Activated CD8-positive, alpha-beta memory T cell treated with anti-CD3 and anti-CD28 coated beads for 24 hours (primary cell): ENCODE measurements at regions not wholly inside any gene's neighbourhood (a gene's known extent, or its start where the extent isn't known, plus 50 kb on each side); places are given as distances from the start of the nearest gene placed in this dataset.

Experiments used
- DNase-seq: peaks from one replicate; pipeline ENCODE4 v3.0.0-alpha.2; 2020

GRCh38 chr11:80532633-80533232 lies 1091.9 kb upstream of the TENM4 start:
- no peak for DNase-seq

- no peak for DNase-seq
Observed at GRCh38 chr11:80529726-80530125, 1088.9 kb upstream of the TENM4 start.

- no peak for DNase-seq
Observed at GRCh38 chr11:80525663-80526405, 1085.0 kb upstream of the TENM4 start.

DNA sequence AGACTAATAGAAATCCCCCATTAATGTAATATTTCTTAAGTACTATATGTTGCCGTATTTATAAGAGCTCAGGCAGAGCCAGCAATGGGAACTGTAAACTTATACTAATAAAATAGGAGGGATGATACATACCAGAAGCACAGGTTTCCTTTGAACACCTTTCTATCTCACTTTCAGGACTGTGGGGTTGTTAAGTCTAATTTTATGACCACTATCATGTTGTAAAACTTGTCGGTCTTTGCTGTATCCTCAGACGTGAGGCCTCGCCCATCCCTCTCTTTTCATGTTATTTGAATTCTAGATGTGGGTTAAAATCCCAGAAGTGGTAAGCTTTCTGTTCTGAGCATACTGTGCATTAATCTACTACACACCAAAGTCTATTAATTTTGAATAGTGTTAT lies 1083.5 kb upstream of the TENM4 start:
- DNase-seq: no peak

DNA sequence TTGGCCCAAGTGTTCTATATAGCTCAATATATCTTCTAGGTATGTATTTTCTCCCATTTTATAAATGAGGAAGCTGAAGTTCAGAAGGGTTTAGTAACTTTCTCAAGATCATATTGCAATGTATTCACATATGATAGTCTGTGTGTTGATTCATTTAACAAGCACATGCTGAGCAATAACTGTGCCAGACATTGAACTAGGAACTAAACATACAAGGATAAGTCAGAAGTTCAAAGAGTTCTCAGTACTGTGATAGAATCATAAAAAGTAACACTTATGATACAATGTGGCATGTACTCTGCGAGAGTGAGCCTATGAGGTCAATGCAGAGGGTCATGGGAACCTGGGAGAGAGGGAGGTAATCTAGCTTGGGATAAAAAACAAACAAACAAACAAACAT lies 1082.2 kb upstream of the TENM4 start:
- no peak for DNase-seq

DNA sequence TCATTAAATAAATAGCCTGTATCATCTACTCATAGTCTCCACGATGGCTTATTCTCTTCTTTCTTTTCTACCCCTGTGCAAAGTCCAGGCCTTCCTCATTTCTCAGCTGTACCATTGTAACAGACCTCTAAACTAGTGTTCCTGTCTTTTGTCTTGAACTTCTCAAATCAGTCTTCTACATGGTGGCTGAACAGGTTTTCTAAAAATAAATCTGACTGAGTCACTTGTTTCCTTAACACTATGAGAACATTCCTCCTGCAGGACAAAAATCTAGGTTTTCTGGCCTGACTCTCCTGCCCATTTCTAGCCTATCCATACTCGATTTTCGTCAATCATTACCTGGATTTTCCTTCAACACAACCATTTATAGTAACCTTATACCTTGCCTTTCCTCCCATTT lies 1080.8 kb upstream of the TENM4 start:
- no peak for DNase-seq

GRCh38 chr11:80520507-80520887 lies 1079.7 kb upstream of the TENM4 start:
- DNase-seq: no peak

- DNase-seq: no peak
Observed at GRCh38 chr11:80519596-80520506, 1079.0 kb upstream of the TENM4 start.

GRCh38 chr11:80517701-80518100 lies 1076.9 kb upstream of the TENM4 start:
- DNase-seq: no peak

DNA sequence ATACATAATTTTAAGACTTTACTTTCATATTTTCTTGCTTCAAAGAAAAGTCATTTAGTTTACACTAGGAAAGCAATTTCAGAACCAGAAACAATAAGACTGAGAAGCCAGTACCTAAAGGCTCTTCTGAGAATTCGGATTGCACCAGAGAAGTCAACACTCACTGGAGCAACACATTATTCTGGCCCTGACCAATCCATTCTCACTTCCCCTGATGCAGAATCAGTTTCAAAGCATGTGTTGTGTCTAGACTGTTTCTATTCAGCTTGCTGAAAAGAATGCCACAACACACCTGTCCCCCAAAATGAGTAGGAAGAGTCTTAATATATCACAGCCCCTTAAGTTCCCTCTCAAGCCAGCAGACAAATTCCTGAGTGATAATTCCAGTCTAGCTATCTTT lies 1074.3 kb upstream of the TENM4 start:
- no peak for DNase-seq

GRCh38 chr11:80512491-80512890 lies 1071.7 kb upstream of the TENM4 start:
- DNase-seq: no peak

DNA sequence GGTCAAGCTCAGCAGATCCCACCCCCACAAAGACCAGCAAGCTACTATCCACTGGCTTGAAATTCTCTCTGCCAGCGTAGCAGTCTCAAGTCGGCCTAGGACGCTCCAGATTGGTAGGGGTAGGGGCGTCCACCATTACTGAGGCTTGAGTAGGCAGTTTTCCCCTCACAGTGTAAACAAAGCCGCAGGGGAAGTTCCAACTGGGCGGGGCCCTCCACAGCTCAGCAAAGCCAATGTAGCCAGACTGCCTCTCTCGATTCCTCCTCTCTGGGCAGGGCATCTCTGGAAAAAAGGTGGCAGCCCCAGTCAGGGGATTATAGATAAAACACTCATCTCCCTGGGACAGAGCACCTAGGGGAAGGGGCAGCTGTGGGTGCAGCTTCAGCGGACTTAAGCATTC lies 1064.9 kb upstream of the TENM4 start:
- DNase-seq: no peak

- DNase-seq: no peak
Observed at GRCh38 chr11:80503990-80504389, 1063.2 kb upstream of the TENM4 start.

GRCh38 chr11:80502511-80502910 lies 1061.7 kb upstream of the TENM4 start:
- no peak for DNase-seq

GRCh38 chr11:80495116-80495515 lies 1054.3 kb upstream of the TENM4 start:
- no peak for DNase-seq

DNA sequence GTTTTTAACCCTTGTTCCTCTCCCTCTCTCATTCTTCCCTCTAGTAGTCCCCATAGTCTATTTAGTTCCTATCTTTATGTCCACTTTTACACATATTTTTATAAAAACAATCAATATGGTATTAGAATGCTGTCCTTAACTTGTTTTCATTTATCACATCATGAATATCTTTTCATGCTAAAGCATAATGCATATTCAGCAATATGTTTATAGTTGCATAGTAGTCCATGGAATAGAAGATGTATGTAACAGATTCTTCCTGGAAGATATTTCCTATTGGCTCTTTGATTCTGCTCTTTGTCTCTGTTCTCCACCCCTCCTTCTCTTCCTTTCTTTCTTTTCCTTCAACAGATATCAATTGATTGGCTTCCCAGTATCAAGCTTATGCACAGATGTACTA lies 1047.1 kb upstream of the TENM4 start:
- DNase-seq: no peak

DNA sequence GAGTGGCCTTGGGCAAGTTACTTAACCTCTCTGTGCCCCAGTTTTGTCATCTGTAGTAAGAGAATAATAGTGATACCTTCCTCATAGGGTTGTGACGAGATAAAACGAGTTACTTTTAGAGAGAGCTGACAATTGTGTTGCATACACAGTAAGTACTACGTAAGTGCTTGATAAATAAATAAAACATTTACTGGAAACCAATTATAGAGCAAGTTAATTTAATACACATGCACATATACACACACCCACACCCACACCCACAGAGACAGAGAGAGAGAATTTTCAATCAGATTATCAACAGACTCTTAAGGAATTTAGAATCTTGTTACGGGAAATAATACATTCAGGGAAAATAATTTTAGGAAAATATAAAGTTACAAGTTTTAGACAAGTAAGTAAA lies 1045.8 kb upstream of the TENM4 start:
- DNase-seq: no peak

DNA sequence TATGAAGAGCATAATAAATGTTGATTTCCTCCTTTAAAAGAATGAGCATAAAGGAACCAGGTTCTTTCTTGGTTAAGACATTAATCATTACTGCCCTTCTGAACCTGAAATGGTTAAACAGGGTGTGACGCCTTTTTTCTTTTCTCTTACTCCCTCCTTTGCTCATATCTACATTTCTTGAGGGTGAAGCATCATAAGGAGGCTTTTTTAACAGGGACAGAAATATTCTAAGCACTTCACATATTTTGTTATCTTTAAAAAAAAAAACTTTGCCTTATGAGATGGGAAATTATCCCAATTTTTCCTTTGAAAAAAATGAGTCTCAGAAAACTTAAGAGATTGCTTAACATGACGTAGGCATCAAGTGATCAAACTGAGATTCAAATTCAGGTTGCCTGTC lies 1036.3 kb upstream of the TENM4 start:
- no peak for DNase-seq

DNA sequence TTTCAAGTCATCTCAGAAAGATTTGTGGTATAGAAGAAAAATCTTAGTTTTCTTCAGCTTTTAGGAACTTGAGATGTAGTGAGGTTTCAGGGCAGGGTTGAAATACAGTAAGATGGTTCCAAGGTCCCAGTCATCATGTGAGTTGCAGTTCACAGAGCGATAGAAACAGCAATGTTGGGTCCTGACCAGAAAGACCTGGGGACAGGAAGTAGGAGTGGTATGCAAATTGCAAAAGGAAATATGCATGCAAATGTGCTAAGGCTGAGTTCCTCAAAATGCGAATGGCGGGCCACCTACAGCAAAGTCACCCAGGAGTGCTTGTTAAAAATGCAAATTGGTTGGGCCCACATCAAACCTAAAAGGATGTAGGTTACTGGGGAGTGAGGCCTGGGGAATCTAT lies 1032.7 kb upstream of the TENM4 start:
- DNase-seq: no peak

DNA sequence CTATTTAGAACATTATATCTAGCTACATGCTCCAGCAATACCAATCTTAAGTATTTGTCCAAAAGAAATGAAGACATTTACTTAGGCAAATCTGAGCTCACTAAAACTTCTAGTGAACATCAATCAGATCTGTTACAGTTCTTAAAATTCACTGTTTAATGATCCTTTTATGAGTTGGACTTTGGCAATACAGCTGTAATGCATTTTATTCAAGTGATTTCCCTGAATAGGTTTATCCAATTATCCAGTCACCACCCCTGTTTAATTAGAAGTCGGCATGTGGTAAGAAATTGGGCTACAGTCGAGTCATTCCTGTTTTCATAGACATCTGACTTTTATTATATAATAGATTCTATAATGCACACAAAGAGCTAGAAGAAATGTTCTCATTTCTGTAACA lies 1029.0 kb upstream of the TENM4 start:
- DNase-seq: no peak

DNA sequence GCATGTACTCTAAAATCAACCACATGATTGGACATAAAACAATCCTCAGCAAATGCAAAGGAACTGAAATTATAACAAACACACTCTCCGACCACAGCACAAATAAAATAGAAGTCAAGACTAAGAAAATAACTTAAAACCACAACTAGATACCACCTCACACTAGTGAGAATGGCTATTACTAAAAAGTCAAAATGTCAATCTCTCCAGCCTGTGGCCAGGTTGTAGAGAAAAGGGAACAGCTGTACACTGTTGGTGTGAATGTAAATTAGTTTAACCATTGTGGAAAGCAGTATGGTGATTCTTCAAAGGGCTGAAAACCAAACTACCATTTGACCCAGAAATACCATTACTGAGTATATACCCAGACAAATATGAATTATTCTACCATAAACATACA lies 1025.7 kb upstream of the TENM4 start:
- DNase-seq: no peak

- no peak for DNase-seq
Observed at GRCh38 chr11:80462211-80462610, 1021.4 kb upstream of the TENM4 start.

- no peak for DNase-seq
Observed at GRCh38 chr11:80458376-80458775, 1017.5 kb upstream of the TENM4 start.

- no peak for DNase-seq
Observed at GRCh38 chr11:80457823-80458222, 1017.0 kb upstream of the TENM4 start.
